ENCODE measurements at regions not wholly inside any gene's neighbourhood (a gene's known extent, or its start where the extent isn't known, plus 50 kb on each side); places are given as distances from the start of the nearest gene placed in this dataset.
"Not testable (repeated sequence)": the region's sequence is repeated elsewhere in the genome, so short reads cannot be mapped to it uniquely, and the experiment has no call there.

DNA sequence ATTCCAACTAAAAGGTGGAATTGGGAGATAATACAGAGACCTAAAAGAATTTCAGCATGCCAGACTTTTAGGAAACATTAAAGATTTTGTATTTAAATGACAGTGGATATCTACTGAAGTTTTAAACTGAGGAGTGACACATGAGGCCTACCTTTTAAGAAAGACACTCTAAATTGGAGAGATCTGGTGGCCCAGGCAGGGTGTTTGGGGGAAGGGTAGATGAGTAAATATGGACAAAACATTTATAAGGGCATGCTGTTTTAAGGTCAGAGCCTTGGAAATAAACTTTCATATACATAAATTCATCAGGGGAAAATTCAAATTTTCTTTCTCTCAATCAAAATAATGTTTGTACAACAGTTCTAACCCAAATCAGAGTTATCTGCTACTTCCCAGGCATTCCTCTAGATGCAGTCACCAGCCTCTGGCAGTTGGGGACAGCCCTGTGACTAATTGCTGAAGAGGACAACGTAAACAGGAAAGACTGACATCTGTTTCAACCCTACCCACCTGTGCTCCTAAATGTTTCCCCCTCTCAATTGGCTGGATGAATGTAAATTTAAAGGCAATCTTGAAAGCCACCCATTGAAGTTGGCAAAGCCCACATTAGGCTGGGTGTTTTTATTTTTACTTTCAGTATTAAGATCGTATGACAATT is 1646.9 kb upstream of the ADGRL3 start:
- DNase-seq (ENCODE audit: extremely low read depth, low read depth) = no peak
- TF ChIP-seq, protein P1, sequence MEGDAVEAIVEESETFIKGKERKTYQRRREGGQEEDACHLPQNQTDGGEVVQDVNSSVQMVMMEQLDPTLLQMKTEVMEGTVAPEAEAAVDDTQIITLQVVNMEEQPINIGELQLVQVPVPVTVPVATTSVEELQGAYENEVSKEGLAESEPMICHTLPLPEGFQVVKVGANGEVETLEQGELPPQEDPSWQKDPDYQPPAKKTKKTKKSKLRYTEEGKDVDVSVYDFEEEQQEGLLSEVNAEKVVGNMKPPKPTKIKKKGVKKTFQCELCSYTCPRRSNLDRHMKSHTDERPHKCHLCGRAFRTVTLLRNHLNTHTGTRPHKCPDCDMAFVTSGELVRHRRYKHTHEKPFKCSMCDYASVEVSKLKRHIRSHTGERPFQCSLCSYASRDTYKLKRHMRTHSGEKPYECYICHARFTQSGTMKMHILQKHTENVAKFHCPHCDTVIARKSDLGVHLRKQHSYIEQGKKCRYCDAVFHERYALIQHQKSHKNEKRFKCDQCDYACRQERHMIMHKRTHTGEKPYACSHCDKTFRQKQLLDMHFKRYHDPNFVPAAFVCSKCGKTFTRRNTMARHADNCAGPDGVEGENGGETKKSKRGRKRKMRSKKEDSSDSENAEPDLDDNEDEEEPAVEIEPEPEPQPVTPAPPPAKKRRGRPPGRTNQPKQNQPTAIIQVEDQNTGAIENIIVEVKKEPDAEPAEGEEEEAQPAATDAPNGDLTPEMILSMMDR (IDR thresholded peaks at IDR 0.05; ENCODE audit: low read depth, low read length, missing control alignments) = no peak
- no peak overlapping the region for H3K4me3 ChIP-seq (replicated peaks; ENCODE audit: low read depth, low read length)

DNA sequence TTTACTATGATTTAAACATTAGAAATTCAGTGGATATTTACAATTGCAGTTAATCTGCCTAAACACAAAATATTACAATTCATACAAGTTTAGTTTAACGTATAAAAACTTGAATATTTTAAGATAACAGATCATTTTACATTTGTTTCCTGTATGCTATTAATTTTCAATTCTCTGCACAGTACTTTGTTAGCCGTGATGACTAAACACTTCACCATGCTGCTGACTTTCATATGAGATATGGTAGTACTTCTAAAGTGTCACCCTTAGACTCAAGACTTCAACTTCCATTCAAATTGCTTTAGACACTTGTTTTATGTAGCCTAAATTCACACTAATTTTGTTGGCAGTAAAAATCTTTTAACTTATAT is 1646.4 kb upstream of the ADGRL3 start:
- H3K4me3 ChIP-seq (replicated peaks; ENCODE audit: low read depth, low read length) = no peak overlapping the region
- no peak for DNase-seq (ENCODE audit: extremely low read depth, low read depth)
- TF ChIP-seq, protein P1 (IDR thresholded peaks at IDR 0.05; ENCODE audit: low read depth, low read length, missing control alignments) = no peak

DNA sequence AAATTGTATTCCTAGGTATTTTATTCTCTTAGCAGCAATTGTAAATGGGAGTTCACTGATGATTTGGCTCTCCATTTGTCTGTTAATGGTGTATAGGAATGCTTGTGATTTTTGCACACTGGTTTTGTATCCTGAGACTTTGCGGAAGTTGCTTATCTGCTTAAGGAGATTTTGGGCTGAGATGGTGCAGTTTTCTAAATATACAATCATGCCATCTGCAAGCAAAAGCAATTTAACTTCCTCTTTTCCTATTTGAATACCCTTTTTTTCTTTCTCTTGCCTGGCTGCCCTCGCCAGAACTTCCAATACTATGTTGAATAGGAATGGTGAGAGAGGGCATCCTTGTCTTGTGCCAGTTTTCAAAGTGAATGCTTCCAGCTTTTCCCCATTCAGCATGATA is 1643.9 kb upstream of the ADGRL3 start:
- not testable (repeated sequence) for DNase-seq (ENCODE audit: extremely low read depth, low read depth)

DNA sequence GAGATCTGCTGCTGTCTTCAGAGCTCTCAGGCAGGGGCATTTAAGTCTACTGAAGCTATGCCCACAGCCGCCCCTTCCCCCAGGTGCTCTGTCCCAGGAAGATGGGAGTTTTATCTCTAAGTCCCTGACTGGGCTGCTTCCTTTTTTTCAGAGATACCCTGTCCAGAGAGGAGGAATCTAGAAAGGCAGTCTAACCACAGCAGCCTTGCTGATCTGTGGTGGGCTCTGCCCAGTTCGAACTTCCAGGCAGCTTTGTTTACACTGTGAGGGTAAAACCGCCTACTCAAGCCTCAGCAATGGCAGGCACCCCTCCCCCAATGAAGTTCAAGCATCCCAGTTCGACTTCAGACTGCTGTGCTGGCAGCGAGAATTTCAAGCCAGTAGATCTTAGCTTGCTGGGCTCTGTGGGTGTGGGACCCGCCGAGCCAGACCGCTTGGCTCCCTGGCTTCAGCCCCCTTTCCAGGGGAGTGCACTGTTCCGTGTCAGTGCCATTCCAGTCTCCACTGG is 1639.9 kb upstream of the ADGRL3 start:
- not testable (repeated sequence) for H3K4me3 ChIP-seq (replicated peaks; ENCODE audit: low read depth, low read length); DNase-seq (ENCODE audit: extremely low read depth, low read depth)

More for the DNA sequence above, 1643.9 kb upstream of the ADGRL3 start:
- H3K4me3 ChIP-seq (replicated peaks; ENCODE audit: low read depth, low read length) = not testable (repeated sequence)

DNA sequence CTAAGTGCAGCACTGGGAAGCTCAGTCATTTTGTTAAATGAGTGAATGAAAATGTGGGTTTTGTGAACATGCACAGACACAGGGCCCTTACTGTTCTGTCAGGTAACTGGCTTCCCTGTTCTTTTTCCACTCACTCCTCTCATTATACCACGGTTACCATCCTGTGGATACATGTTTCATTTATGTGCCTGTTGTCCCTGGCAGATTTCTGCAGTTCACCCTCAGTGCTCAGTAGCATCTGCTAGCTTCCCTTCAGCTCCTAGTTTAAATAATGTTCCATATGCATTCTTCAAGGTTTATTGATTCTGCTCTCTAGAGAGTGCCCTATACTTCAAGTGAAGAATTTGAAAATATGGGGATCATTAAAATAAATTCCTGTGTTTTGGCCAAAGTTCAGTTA is 1634.3 kb upstream of the ADGRL3 start:
- no peak for DNase-seq (ENCODE audit: extremely low read depth, low read depth)

DNA sequence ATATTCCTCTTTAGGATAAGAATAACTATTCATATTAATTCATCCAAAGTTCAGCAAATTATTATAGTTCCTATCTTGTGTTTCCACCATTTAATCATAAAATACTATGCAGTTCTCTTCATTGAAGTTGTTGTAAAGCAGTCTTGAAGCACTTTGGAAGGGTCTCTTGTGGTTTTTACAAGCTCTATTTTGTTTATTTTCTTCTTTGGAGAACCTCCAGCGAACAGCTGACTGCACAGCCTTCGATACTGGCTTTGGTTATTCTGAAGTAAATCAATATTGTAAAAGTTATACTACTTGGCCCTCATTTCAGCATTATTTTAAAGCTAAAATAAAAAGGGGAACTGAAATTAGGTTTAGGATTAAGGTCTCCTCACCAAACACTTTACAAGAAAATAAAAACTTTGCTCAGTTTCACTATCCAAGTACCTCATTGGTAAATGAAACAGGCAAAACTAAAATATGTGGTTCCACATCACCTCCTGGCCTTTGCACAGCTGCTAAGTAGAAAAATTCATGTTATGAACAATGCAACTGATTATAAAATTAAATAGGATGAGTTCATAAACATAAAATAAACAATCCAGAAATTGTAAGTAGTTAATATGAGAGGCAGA is 1629.2 kb upstream of the ADGRL3 start:
- DNase-seq (ENCODE audit: extremely low read depth, low read depth) = no peak
- TF ChIP-seq, protein P1 (IDR thresholded peaks at IDR 0.05; ENCODE audit: low read depth, low read length, missing control alignments) = no peak
- no peak overlapping the region for H3K4me3 ChIP-seq (replicated peaks; ENCODE audit: low read depth, low read length)

More for the DNA sequence above, 1634.3 kb upstream of the ADGRL3 start:
- no peak overlapping the region for H3K4me3 ChIP-seq (replicated peaks; ENCODE audit: low read depth, low read length)
- TF ChIP-seq, protein P1 (IDR thresholded peaks at IDR 0.05; ENCODE audit: low read depth, low read length, missing control alignments) = no peak

DNA sequence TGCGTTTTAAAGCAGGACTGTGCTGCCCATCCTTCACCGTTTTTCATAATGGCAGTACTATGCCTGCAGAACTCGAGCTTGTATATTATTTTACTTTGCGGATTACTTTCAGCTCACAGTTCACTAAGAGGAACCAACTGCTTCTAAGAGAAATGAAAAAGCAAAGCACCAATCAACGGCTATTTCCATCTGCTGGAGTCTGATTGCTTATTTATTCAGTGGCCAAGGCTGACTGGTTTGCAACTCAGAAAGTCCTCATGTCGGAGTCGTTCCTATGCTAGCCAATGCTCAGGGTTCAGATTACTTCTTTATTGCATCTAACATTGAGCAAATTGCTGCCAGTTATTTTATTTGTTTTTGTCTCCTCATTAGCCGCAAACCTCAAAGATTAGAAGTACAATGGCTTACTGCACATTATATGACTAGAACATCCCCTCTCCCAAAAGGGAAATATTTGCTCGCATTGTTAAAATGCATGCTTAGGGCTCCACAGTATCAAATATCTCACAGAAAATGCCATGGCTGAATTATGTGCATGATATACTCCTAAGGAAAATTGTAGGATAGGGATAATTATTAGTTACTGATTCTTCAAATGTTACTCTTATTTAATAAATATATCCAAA is 1628.2 kb upstream of the ADGRL3 start:
- TF ChIP-seq, protein P1 (IDR thresholded peaks at IDR 0.05; ENCODE audit: low read depth, low read length, missing control alignments) = no peak
- no peak for DNase-seq (ENCODE audit: extremely low read depth, low read depth)
- no peak overlapping the region for H3K4me3 ChIP-seq (replicated peaks; ENCODE audit: low read depth, low read length)
